Pulmonary artery endothelial cell (primary cell): ENCODE measurements at regions not wholly inside any gene's neighbourhood (a gene's known extent, or its start where the extent isn't known, plus 50 kb on each side); places are given as distances from the start of the nearest gene placed in this dataset.
A peak's percentile ranks its signal among the peaks of the same experiment; 100 is the strongest.
"Not testable (repeated sequence)": the region's sequence is repeated elsewhere in the genome, so short reads cannot be mapped to it uniquely, and the experiment has no call there.

Experiments
- DNase-seq: peaks from one replicate; pipeline ENCODE4 v3.0.0-alpha.2; 2011; ENCODE audit warnings: low read depth, low spot score

DNA sequence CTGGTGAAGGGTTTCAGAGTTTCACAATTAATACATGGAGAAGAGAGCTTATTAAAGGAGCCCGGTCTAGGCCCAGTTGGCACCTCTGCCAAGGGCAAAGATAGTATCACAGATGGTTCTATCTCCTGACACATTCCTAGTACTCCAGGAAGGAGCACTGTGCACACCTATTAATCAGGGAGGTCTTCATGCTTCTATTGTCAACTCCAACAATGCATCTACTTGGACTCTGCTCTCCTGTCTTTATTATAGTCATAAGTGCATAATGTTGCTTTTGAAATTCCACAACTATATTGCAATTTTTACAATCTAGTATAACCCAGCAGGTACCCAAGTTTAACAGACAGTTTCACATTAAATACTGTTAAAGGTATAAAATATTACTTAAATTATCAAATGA lies 174.5 kb upstream of the TSC22D1 start:
- no peak for DNase-seq

DNA sequence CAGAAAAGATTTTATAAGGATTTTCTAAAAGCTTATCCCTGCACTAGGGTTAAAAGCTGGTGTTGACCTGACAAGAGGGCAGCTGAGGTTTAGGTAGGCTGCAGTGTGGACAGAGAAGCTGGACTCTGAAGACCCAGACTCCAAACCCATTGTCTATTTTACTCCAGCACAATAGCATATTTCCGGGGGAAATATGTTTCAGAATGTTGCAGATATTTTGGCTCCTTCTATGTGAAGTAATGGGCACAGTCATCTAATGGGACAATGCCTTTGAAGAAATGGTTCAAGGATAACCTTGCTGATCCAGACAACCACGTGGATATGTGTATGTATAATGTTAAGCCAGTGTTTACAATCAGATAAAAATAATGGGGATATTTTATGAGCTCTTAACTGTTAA lies 173.8 kb upstream of the TSC22D1 start:
- no peak for DNase-seq

DNA sequence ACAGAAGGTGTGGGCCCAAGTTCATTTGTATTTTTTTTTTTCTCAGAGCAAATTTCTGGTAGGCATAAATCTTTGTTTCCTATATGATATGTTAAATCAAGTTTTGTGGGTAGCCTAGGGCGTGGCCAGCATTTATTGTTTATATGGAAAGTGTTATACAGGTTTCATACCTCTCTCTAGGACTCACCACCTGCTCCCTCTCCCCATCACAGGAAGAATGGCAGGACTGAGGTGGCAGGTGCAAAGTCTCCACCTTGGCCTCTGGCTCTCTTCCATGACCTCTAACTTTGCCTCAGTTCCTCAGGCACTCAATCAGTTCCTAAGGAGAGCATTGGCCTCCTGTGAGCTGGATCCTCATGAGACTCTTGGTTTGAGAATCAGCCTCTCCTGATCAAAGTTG lies 172.3 kb upstream of the TSC22D1 start:
- DNase-seq, result no peak

DNA sequence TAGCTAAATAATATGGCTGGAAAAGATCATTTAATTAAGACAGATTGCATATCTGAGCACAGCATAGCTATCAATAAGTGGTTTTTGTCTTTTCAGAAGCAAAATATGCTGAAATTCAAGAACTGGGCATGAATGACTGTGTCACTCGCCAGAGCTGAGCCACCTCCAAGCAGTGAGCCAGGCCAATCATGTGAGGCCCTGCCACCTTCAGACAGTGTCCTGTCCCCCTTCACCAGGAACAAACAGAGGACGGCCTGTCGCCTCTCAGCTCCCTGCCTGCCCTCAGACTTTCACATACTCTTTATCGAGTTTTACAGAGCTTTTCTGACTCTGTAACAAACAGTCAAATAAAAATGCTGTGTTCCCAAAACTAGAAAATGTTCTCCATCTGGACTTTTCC lies 171.0 kb upstream of the TSC22D1 start:
- DNase-seq, result no peak

DNA sequence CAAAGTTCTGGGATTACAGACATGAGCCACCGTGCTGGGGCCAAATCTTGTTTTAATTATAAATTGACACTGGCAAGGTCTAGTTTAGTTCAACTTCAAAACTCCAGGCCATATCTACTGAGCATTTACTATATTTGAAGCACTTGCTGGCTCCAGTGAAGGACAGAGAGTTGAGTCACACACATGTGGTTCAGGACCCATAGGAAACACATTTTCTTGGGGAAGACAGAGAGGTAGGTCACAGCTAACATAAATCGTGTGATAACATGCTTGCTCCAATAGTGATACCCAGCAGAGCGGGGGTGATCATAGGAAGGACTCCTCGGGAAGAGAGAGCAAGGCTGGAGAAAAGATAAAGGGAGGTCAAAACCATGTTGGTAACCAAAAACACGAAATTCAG lies 170.6 kb upstream of the TSC22D1 start:
- DNase-seq, result no peak

DNA sequence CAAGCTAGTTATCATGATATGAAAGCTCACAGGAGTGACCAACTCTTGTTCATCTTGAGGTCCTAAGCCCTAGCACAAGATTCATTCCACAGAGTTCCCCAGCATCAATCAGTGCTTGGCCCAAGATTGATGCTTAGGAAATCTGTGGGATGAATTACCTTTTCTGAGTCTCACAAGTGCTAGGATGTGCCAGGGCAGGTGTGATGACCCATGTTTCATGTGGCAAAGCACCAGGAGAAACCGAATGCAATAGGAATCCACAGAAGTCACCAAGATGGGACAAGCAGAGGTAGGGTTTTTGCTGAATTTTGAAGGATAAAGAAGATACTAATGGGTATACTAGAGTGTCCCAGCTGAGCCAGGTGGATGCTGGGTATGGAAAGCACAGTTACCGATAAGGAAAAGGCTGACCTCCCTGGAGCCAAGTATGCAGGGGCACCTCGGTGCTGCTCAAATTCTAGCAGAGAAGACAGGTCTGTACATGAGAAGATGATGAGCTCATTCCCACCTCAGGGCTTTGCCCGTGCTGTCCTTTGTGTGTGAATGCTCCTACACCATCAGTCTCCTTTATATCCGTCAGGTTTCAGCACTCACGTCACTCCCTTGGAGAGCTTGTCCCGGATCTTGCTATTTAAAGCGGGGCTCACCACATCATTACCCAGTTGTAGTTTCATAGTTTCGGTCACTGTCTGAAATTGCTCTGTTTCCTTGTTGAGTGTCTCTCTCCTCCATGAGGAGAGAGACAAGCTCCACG lies 168.9 kb upstream of the TSC22D1 start:
- DNase-seq, result no peak

DNA sequence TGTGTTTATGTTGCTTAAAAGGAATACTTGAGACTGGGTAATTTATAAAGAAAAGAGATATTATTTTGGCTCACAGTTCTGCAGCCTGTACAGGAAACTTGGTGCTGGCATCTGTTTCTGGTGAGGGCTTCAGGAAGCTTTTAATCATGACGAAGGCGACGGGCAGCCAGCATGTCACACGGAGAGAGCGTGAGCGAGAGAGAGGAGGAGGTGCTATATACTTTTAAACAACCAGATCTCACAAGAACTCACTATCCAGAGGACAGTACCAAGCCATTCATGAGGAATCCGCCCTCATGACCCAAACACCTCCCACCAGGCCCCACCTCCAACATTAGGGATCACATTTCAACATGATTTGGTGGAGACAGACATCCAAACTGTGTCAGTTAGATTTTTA lies 163.4 kb upstream of the TSC22D1 start:
- no peak for DNase-seq

DNA sequence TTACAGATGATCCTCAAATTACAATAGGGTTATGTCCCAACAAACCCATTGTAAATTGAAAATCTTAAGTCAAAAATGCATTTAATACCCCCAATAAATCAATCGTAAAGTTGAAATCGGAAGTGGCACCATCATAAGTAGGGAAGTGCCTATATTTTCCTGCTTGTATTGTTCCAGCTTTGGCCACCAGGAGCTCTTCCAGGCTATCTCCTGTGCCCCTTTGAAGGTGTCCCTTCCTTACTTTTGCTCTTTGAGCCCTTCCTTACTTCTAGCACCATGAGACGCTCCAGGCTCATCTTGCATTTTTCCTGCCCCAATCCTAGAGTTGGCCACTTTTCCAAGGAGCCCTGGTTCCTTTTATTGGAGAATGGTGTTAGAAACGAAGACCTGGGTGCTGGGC lies 163.0 kb upstream of the TSC22D1 start:
- no peak for DNase-seq

DNA sequence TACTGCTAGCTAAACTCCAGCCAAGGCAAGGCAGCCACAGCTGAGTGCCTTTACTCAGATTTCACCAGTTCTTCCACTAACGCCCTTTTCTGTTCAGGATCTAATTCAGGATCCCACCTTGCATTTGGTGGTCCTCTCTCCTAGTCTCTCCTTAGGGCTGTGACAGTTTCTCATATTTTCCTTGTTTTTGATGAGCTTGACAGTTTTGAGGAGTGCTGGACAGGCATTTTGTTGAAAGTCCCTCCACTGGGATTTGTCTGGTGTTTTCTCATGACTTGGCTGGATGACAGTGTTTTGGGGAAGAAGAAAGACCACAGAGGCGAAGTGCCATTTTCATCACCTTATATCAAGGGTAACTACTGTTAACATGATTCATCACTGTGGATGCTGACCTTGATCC lies 162.3 kb upstream of the TSC22D1 start:
- no peak for DNase-seq

DNA sequence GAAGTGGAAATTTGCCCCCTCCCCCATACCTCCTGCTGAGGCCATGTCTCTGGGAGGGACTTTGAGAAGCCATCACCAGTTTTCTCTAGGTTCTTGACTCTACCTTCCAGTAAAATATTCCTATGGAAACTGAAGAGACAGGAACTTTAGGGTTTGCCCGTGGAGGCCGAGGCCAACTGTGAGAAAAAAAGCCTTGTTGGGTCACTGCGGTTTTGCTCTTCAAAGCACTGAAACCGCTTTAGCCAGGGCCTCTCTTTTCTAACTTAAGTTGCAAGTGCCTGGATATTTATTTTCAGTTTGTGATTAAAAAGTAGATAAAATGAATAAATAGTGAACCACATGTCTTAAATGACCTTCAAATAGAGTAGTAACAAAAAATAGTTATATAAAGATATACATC lies 159.7 kb upstream of the TSC22D1 start:
- no peak for DNase-seq

DNA sequence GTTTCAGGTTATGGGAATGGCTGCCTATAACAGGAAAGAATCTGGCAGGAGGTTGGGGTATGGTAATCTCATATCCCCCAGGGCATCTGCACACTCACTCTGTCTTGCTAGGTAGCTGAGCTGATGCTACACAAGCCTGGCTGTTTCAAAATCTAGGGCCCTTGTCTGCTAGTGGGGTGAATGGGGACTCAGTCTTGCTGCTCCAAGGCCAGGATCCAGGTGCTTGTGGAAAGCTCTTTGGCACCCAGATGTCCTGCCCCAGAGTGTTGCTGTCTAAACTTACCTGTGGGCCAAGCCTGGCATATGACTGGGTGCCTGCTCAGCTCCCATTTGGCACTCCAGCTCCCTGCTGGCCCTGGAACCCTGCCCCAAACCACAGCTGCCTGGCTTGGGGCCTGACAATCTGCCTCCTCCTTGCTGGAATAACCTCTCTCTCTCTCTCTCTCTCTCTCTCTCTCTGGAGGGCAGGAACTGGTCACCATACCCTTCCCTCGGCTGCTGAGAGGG lies 158.1 kb upstream of the TSC22D1 start:
- DNase-seq, result no peak

DNA sequence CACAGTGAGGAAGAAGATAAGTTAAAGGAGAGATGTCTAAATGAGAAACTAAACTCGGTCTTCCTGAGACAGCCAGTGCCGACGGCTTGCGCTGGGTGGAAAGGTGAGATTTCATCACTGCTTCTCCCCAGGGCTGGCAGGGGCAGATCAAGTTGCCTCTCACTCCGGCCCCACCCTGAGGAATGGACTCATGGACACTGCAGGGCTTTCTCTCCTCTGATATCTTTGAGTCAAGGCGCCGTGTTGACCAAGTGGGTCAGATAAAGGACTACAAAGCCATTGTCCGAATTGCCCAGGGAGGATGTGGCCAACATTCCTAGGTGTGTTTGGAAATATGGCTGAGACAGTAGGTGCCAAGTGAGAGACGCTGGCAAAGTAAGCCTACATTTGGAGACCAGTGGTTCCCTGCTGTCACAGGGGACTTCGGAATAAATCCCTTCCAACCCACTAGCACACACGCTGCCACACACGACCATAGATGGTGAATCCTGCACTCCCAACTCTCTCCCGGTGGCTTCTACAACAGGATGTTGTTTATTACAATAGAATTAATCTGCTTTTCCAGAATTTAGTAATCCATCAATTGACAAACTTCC lies 156.5 kb upstream of the TSC22D1 start:
- DNase-seq, result no peak

DNA sequence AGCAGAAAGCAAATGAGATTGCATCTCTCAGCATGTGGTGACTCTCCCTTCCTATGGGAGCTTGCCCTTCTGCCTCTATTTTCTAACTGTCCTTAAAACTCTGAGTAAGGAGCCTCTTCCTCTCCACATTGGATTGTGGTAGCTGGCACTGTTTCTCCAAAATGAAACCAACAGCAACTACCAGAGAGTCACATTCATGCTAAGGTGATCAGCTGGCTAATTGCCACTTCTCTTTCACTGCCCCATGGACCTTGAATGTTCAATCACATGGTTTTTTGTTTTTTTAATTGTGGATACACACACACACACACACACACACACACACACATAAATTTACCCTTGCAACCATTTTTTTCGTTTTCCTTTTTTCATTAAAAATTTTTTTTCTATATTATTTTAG lies 154.7 kb upstream of the TSC22D1 start:
- no peak for DNase-seq

DNA sequence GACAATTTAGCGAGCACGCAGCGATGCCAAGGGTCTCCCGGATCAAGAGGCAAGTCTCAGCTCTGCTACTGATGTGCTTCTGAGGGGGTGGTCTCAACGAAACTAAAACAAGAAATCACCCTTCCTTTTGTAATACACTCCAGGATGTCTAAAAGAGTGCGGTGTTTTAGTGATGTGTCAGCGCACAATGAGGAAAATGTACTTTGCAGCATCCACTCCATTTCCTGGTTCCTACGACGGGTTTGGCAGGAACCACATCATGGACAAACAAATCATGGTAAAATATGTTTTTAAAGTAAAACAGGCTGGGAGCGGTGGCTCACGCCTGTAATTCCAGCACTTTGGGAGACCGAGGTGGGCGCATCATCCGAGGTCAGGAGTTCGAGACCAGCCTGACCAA lies 154.0 kb upstream of the TSC22D1 start:
- no peak for DNase-seq

DNA sequence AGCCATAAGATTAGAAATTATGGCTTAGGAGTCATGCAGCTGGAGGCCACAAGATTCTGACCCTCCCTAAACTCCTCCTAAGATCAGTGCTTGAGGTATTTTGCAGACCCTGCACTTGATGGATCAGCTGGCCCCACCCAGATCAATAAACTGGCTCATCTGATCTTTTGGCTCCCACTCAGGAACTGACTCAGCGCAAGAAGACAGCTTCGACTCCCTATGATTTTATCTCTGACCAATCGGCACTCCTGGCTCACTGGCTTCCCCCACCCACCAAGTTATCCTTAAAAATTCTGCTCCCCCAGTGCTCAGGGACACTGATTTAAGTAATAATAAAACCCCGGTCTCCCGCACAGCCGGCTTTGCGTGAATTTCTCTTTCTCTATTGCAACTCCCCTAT lies 151.5 kb upstream of the TSC22D1 start:
- DNase-seq, result not testable (repeated sequence)

DNA sequence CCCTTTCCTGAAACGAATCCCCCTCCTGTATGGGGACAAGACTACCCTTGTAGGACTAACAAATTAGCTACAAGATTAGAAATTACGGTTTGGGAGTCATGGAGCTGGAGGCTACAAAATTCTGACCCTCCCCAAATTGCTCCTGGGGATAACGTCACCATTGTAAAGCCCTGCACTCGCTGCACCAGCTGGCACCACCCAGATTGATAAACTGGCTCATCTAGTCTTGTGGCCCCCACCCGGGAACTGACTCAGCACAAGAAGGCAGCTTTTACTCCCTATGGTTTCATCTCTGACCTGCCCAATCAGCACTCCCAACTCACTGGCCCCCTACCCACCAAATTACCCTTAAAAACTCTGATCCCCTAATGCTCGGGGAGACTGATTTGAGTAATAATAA lies 150.6 kb upstream of the TSC22D1 start:
- no peak for DNase-seq

DNA sequence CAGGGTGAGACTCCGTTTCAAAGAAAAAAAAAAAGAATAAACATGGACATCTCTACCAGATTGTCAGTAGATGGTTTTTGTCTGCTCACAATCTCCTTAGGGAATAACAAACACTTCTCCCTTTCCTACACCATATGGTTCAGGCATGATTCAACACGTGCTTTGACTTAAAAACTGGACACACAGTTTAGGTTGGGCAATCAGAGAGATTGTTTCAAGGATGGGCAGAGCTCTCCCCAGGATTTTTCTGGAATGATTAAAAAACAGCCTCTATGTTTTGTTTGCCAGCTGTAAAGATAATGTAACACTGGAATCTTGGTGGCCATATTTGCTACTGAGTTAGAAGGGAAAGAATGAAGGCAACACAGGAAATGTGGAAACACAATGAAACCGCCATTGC lies 150.1 kb upstream of the TSC22D1 start:
- no peak for DNase-seq

DNA sequence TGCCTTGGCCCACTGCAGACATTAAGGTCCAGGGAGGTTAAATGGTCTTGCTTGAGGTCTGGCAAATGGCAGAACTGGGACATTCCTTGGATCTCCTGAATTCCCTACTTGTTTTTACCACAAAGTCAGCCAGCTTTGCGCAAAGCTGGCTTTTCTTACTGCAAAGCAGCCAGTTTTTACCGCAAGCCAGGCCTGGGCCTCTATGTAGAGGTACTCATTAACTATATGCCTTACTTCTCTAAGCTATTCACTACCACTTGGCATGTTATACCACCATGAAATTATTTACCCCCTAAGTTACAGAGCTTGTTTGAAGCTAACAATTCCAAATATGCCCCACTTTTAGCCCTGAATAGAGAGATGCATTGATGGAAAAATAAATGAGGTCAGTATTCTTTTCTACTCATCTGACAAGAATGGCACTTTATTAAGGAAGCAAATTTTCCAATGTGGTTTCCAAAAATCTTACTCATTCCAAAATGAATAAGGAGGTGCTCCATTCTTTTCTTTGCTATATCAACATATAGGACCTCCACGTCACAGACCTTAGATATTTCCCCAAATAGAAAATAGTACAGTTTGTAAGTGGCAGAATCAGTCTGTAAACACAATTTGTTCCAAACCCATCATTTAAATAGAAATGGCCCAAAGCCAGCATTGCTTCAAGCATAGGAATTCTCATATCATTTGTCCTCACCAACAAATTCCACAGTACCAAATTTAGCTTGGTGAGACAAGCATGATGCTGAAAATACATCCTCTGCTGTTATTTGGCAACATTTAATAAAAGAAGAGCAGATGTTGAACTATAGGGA lies 143.9 kb upstream of the TSC22D1 start:
- no peak for DNase-seq

DNA sequence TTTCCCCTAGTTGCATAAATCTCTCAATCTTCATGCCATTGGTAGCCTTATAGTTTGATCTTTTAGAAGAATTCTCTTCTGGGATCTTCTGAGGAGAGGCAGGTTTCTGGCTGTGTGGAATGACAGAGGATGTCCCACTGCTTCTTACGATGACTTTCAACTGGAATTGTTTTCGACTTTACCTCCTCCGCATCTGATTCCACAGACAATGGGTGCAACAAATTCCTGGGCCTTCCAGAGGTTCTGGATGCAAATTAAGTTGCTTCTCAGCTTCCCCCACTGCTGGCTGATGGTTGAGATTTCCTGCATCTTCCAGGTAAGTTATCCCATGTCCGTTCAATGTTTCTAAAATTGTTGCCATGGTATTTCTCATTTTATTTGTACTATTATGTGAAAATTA lies 142.3 kb upstream of the TSC22D1 start:
- no peak for DNase-seq

DNA sequence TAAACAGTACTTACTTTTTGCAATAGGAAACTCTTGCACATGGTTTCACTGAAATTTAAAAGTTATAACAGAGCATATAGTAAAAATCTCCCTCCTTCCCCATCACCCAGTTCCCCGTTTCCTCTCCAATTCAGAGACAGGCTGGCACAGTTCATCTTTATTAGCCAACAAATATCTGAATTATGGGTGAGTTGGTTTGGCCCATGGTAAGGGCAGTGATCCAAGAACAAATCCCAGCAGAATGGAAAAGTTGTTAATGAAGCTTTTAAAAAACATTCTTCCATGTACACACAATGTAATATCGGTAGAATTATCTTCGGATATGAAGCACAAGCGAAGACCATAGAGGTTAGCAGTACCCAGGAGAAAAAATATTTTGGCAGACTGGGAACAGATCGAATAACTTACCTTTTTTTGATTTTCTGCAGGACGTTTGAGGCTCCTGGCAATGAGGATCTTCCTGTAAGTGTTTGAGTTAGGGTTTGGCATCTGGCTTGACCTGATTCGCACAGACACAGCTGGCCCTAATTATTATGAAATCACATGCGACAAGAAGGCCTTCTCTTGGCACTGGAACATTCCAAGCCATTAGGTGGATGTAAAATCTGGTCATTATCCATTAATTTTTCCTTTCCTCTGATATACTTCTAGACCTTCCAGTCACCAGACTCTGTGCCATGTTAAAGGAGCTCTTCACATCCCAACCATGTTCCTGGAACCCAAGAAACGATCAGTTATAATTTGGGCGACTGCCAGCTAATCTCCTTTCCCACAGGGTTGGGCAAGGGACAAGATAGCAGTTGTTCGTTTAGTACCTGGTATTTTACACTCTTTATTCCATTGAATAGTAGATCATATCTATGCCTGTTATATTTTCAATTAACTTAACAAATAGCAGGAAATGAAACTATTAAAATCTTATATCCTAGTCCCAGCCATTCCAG lies 139.4 kb upstream of the TSC22D1 start:
- DNase-seq, result no peak

DNA sequence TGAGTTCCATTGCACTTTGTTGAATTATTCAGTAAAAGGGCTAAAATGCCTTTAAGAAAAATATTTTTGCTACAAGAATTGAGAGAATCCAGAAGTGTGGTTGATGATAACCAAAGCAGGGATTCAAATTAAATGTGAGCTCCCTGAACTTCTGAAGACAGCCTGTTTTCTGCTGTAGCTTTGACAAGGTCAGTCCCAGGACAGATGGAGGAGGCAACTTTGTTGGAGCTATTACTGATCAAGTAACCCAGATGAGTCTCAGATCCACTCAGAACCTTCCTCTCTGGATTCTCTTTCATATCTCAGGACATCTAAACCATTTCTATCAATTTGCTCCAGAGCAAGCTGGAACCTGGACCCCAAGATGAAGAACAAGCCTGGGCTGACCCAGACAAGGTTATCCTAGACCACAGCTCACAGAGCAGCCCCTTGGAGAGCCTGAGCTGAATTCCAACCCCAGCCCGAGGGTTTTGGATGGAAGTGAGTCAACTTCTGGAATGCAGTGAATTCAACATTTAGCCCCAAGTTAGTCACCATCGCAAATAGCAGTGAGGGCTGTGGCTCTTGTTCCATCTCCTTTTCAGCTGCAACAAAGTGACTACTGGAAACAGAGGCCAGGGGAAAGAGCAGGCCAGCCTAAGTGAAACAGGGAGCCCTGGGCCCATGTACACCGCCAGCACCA lies 137.8 kb upstream of the TSC22D1 start:
- DNase-seq, result peak; percentile 77
